Pons (tissue), 1 donor: ENCODE measurements at regions not wholly inside any gene's neighbourhood (a gene's known extent, or its start where the extent isn't known, plus 50 kb on each side); places are given as distances from the start of the nearest gene placed in this dataset.
"Not testable (repeated sequence)": the region's sequence is repeated elsewhere in the genome, so short reads cannot be mapped to it uniquely, and the experiment has no call there.

Experiments
- DNase-seq: peaks from one replicate; pipeline ENCODE4 v3.0.0-alpha.2; 2016; ENCODE audit warnings: low spot score

- DNase-seq = no peak
Measured at GRCh38 chr6:66605971-66606370, 898.9 kb upstream of the EYS start.

GRCh38 chr6:66605011-66605410 is 898.0 kb upstream of the EYS start:
- no peak for DNase-seq

- DNase-seq = no peak
Measured at GRCh38 chr6:66599541-66599940, 892.5 kb upstream of the EYS start.

GRCh38 chr6:66578362-66578761 is 871.3 kb upstream of the EYS start:
- no peak for DNase-seq

GRCh38 chr6:66568271-66568670 is 861.2 kb upstream of the EYS start:
- no peak for DNase-seq

- DNase-seq = no peak
Measured at GRCh38 chr6:66561479-66561878, 854.5 kb upstream of the EYS start.

- no peak for DNase-seq
Measured at GRCh38 chr6:66558189-66558588, 851.2 kb upstream of the EYS start.

GRCh38 chr6:66556936-66557335 is 849.9 kb upstream of the EYS start:
- DNase-seq = no peak

- no peak for DNase-seq
Measured at GRCh38 chr6:66555082-66555481, 848.1 kb upstream of the EYS start.

GRCh38 chr6:66553441-66553840 is 846.4 kb upstream of the EYS start:
- no peak for DNase-seq

- DNase-seq = peak; percentile 89
Measured at GRCh38 chr6:66538551-66539135, 831.6 kb upstream of the EYS start.

GRCh38 chr6:66533921-66534404 is 826.9 kb upstream of the EYS start:
- DNase-seq = no peak

GRCh38 chr6:66526061-66526460 is 819.0 kb upstream of the EYS start:
- no peak for DNase-seq

- no peak for DNase-seq
Measured at GRCh38 chr6:66522864-66523263, 815.8 kb upstream of the EYS start.

GRCh38 chr6:66516377-66516776 is 809.4 kb upstream of the EYS start:
- DNase-seq = no peak

- no peak for DNase-seq
Measured at GRCh38 chr6:66508433-66508832, 801.4 kb upstream of the EYS start.

GRCh38 chr6:66499851-66500250 is 792.8 kb upstream of the EYS start:
- no peak for DNase-seq

GRCh38 chr6:66496659-66497058 is 789.6 kb upstream of the EYS start:
- no peak for DNase-seq

GRCh38 chr6:66494643-66495042 is 787.6 kb upstream of the EYS start:
- DNase-seq = not testable (repeated sequence)

- DNase-seq = no peak
Measured at GRCh38 chr6:66489269-66489987, 782.4 kb upstream of the EYS start.

GRCh38 chr6:66481216-66481615 is 774.2 kb upstream of the EYS start:
- no peak for DNase-seq

GRCh38 chr6:66478705-66479104 is 771.7 kb upstream of the EYS start:
- no peak for DNase-seq

- no peak for DNase-seq
Measured at GRCh38 chr6:66435321-66435720, 728.3 kb upstream of the EYS start.

GRCh38 chr6:66429210-66429609 is 722.2 kb upstream of the EYS start:
- no peak for DNase-seq
